ENCODE measurements at regions not wholly inside any gene's neighbourhood (a gene's known extent, or its start where the extent isn't known, plus 50 kb on each side); places are given as distances from the start of the nearest gene placed in this dataset.

- no peak for DNase-seq
Measured at GRCh38 chr10:47107007-47107747, 192.8 kb upstream of the GDF10 start.

- DNase-seq = no peak
Measured at GRCh38 chr10:47109906-47110305, 190.1 kb upstream of the GDF10 start.

- no peak for DNase-seq
Measured at GRCh38 chr10:47111329-47111862, 188.6 kb upstream of the GDF10 start.

GRCh38 chr10:47112612-47113011 is 187.4 kb upstream of the GDF10 start:
- no peak for DNase-seq

GRCh38 chr10:47113907-47114500 is 186.0 kb upstream of the GDF10 start:
- DNase-seq = no peak

- no peak for DNase-seq
Measured at GRCh38 chr10:47114680-47115186, 185.3 kb upstream of the GDF10 start.

- no peak for DNase-seq
Measured at GRCh38 chr10:47115322-47115721, 184.7 kb upstream of the GDF10 start.

DNA sequence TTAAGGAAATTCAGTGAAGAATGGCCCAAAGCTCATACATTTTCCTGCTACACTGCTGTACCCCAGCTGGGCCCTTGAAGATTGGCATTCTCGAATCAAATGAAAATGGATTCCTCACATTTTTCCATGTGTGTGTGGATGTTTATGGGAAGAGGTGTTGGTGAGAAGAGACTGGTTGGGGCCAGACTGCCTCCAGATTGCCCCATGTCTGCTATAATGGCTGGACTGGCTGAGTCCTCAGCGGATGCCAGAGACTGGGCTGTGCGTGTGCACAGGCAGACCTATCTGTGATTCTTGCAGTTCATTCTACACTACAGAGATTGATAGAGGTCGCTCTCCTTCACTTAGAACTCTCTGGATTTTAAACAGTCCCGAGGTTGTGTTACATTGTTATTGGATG is 183.6 kb upstream of the GDF10 start:
- no peak for DNase-seq

DNA sequence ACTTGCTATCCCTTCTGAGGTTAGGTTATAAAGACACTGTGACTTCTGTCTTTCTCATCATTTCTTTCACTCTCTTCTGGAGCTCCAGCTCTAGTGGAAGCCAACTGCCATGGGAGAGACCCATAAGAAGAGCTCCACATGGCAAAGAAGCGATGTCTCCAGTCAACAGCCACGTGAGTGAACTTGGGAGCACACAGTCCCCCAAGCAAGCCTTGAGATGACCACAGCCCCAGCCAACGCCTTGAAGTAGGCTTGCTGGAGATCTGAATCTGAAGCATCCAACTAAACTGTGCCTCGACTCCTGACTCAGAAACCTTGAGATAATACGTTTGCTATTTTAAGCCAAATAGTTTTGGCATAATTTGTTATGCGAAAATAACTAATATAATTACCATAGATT is 181.7 kb upstream of the GDF10 start:
- DNase-seq = no peak

- no peak for DNase-seq
Measured at GRCh38 chr10:47121336-47121735, 178.7 kb upstream of the GDF10 start.

DNA sequence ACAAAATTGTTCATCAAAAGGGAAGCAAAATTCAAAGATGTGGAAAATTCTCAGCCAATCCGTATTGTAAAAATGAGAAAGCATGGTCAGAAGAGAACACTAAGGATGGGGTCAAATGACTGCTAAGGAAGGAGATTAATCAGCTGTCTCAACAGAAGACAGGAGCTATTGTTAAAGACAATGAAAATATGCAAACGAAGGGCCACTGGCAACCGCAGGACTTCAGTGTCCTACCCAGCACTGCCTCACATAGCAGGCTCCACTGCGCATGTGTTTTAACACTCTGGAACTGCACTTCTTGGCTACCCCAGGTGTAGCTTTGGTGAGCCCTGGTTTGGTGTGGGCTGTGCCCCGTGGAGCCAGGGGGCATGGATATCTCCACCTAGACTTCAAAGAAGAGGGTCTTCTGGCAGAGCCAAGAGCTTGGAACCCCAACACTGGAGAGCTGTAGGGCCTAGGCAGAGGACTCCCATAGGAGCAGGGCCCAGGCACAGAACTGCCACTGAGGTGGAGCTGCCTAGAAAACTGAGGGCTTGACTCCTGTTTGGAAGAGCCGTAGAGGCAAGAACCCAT is 176.2 kb upstream of the GDF10 start:
- no peak for DNase-seq

GRCh38 chr10:47127188-47127785 is 172.7 kb upstream of the GDF10 start:
- no peak for DNase-seq

DNA sequence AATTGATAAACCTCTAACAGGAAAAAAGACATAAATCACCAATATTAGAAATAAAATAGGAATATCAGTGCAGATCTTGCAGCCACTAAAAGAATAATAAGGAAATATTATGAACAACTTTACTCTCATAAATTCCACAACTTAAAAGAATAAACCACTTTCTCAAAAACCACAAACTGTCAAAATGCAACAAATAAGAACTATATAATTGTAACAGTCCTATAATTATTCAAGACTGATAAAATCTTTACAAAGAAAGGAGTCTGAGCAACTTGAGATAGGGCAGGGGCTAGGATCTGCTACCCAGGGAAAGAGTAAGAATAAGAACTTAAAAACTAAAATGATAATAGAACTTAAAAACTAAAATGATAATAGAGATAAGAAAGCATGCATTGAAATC is 169.5 kb upstream of the GDF10 start:
- DNase-seq = no peak

GRCh38 chr10:47133871-47134570 is 166.0 kb upstream of the GDF10 start:
- DNase-seq = no peak

GRCh38 chr10:47136866-47137265 is 163.1 kb upstream of the GDF10 start:
- no peak for DNase-seq

GRCh38 chr10:47137311-47137851 is 162.6 kb upstream of the GDF10 start:
- DNase-seq = no peak

DNA sequence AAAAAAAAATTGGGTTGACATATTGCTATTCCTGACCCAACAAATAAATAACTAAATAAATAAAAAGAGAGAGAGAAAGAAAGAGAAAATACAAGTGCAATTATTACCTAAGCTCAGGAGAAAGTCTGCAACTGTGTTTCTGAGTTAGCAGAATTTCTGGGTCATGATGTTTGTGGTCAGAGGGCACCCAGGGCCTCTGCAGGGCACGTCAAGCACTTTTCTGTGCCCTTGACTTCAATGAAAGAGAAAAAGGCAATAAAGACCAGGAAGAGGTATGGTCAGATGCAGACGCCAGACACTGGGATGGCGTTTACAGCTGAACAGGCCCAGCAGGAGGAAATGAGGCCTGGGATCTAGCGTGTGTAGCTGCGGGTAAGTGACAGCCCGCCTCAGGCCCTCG is 160.9 kb upstream of the GDF10 start:
- no peak for DNase-seq

DNA sequence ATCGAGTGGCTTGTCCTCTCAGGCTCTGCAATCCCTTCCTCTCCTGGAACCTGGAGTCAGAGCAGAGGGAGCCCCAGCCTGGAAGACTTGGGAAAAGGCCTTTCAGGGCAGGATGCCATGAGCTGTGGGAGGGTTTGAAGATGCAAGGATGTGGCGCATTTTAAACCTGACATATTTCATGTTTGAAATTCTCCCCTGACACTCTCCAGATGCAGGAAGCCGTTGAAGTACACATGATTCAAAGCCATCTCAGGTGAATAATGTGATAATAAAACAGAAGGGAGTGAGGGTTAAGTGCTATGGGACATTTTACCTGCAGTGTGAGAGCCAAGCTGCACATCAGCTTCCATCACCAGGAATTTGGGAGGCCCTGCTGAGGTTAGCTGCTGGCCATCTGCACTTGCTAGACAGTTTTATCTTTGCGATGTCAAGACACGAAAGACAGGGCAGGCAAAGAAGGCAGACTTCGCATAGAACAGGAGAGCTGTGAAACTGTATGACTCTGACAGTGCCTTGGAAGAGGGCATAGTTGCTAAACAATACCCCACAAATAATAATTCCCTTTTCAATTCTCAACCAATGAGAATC is 159.1 kb upstream of the GDF10 start:
- no peak for DNase-seq

GRCh38 chr10:47141349-47141748 is 158.6 kb upstream of the GDF10 start:
- no peak for DNase-seq

DNA sequence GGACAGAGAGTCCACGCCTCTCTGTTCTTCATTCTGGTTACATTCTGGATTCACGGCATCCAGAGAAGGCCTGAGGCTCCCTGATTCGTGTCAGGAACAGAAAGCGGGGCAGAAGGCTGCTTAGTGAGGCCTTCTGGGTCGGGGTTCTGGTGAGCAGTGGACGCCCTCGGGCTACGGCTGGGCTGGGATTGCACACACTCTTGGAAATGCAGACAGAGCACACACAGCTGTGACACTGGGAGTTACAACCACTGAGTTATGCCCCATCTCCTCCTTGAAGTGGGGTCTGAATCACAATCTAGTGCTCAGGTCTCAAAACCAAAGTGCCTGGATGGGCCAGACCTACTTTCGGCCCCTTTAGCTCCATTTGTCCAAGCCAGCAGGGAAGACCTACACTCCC is 156.9 kb upstream of the GDF10 start:
- no peak for DNase-seq

DNA sequence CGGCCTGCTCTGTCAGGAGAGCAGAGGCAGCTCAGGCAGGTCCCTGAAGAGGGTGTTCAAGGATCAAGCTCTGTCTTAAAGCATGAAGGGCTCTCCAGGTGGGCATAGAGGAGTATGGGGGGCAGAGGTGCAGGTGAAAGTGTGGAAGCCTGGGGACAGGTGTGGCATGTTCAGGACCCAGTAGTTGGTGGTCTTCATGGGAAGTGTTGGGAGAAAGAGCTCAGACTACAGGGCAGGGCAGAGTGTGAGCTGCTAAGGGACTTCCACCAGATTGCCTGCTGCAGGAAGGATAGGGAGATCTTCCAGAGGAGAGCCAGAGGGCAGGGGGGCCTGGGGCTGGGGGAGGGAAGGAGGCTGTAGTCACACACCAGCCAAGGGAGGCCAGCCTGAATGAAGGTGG is 156.5 kb upstream of the GDF10 start:
- DNase-seq = no peak

DNA sequence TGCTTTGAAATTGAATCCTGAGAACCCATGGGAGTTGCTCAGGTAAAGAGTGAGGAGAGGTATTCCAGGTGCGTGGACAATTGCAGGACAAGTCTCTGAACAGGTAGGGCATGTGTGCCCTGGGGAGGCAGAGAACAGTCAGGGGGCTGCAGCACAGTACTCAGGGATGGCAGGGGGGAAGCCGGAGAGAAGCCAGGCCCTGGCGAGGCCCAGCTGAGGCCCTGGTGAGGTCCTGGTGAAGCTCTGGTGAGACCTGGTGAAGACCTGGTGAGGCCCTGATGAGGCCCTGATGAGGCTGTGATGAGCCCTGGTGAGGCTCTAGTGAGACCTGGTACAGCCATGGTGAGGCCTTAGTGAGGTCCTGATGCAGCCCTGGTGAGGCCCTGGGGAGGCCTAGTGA is 155.5 kb upstream of the GDF10 start:
- no peak for DNase-seq

Data from NCI-H1105 (cell line).